ENCODE measurements at regions not wholly inside any gene's neighbourhood (a gene's known extent, or its start where the extent isn't known, plus 50 kb on each side); places are given as distances from the start of the nearest gene placed in this dataset.

DNA sequence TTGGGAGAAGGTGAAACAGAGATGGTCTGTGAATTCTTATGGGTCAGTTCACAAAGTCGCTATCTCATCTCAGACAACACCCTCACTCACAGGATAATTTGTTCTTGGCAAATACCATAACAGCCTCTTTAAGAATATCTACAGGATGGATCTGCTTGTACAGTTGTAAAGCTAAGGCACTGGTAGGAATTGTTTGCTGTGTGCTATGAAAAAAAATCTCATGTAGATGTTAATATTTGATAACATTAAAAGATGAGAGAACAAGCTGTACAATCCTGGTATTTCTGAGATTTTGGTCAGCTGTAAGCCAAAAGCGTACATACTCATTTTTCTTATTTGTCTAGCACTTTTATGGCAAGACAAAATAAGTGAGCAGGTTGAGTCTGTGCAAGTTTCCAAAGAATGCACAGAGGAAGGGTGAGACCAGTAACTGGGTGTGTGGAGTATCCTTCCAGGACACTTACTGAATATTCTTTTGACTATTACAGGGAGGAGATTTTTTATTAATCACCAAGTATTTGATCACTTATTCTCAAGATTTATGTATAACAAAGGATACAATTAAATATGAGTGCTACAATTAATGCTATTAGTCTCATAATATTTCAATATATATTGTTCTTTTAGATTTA lies 814.5 kb upstream of the MIR17HG start:
- Histone ChIP-seq H3K4me1 (ENCODE audit: insufficient read depth, insufficient read length) (no peaks in the 10 kb centered on the region), H3K4me3 (ENCODE audit: insufficient read length, low read depth) (no peak overlapping the region), H3K27me3 (ENCODE audit: insufficient read depth, insufficient read length) (no peaks in the 10 kb centered on the region), H3K36me3 (ENCODE audit: insufficient read depth, insufficient read length, low read length) (no peaks in the 10 kb centered on the region), H3K9me3 (ENCODE audit: insufficient read depth, low read length) (no peaks in the 10 kb centered on the region), H3K9ac (ENCODE audit: insufficient read length, low read depth) (no peak overlapping the region)
- TF ChIP-seq YY1 (IDR thresholded peaks at IDR 0.05; ENCODE audit: insufficient read depth, insufficient read length), result no peak
- TF ChIP-seq ZNF274 (IDR thresholded peaks at IDR 0.05; ENCODE audit: low read depth, low read length), result no peak
- TF ChIP-seq SUZ12 (IDR thresholded peaks at IDR 0.05; ENCODE audit: extremely low read depth, insufficient read depth, insufficient read length), result no peak
- DNase-seq (ENCODE audit: low read depth, low spot score), result no peak

DNA sequence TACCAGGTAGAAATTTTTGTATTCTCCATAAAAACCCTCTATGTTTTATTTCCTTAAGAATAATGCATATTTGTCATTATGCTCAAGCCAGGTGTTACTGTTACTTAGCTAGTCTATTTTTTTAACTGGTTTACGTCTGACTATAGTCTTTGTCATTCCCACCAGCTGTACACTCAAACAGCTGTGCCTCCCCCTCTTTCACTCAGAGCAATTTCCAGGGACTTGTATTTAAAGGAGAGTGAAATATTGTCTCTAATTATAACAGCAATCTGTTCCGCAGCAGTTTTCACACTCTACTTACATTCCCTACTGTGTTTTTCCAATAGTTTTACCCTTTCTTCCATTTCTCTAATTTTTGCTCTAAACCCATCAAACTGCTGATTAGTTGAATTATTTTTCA lies 813.6 kb upstream of the MIR17HG start:
- Histone ChIP-seq H3K36me3 (ENCODE audit: insufficient read depth, insufficient read length, low read length) (no peaks in the 10 kb centered on the region), H3K27me3 (ENCODE audit: insufficient read depth, insufficient read length) (no peaks in the 10 kb centered on the region), H3K9ac (ENCODE audit: insufficient read length, low read depth) (no peak overlapping the region), H3K9me3 (ENCODE audit: insufficient read depth, low read length) (no peaks in the 10 kb centered on the region), H3K4me3 (ENCODE audit: insufficient read length, low read depth) (no peak overlapping the region), H3K4me1 (ENCODE audit: insufficient read depth, insufficient read length) (no peaks in the 10 kb centered on the region)
- TF ChIP-seq YY1 (IDR thresholded peaks at IDR 0.05; ENCODE audit: insufficient read depth, insufficient read length), result no peak
- no peak for TF ChIP-seq ZNF274 (IDR thresholded peaks at IDR 0.05; ENCODE audit: low read depth, low read length)
- TF ChIP-seq SUZ12 (IDR thresholded peaks at IDR 0.05; ENCODE audit: extremely low read depth, insufficient read depth, insufficient read length), result no peak
- no peak for DNase-seq (ENCODE audit: low read depth, low spot score)

DNA sequence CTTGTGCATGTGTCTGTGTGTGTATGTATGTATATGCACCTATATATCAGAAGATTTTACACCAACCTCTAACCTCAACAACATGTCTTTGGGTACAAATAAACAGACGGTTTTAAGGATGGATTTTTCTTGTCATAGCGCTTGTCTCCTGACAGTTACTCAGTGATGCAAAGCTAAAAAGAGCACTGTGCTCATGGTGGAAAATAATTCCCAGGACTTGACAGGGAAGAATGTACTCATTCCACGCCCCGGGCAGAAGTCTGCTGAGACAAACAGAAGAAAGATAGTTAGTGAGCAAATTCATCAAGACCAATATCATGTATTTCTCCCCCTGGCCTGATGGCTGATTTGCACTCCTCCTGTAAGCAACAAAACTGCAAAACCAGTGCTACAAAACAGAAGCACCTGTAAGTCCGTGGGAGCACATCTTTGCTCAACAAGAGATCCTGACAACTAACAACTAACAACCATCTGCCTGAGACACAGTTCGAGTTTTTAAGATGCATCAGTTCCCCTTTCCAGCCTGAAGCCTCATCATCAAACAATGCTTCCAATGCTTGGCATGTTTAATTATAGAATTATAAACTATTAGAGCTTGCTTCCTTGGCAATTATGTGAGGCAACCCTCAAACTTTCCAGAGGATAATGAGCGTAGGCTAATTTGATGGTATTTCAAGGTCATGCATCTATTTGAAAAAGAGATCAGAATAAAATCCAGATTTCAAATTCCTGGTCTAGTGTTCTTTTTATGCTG lies 812.7 kb upstream of the MIR17HG start:
- no peaks in the 10 kb centered on the region for H3K27me3 ChIP-seq (ENCODE audit: insufficient read depth, insufficient read length)
- no peak for TF ChIP-seq SUZ12 (IDR thresholded peaks at IDR 0.05; ENCODE audit: extremely low read depth, insufficient read depth, insufficient read length)
- TF ChIP-seq YY1 (IDR thresholded peaks at IDR 0.05; ENCODE audit: insufficient read depth, insufficient read length), result no peak
- TF ChIP-seq ZNF274 (IDR thresholded peaks at IDR 0.05; ENCODE audit: low read depth, low read length), result no peak
- no peak overlapping the region for H3K9ac ChIP-seq (ENCODE audit: insufficient read length, low read depth)
- H3K4me1 ChIP-seq (ENCODE audit: insufficient read depth, insufficient read length), result no peaks in the 10 kb centered on the region
- H3K36me3 ChIP-seq (ENCODE audit: insufficient read depth, insufficient read length, low read length), result no peaks in the 10 kb centered on the region
- H3K4me3 ChIP-seq (ENCODE audit: insufficient read length, low read depth), result no peak overlapping the region
- no peaks in the 10 kb centered on the region for H3K9me3 ChIP-seq (ENCODE audit: insufficient read depth, low read length)
- no peak for DNase-seq (ENCODE audit: low read depth, low spot score)

DNA sequence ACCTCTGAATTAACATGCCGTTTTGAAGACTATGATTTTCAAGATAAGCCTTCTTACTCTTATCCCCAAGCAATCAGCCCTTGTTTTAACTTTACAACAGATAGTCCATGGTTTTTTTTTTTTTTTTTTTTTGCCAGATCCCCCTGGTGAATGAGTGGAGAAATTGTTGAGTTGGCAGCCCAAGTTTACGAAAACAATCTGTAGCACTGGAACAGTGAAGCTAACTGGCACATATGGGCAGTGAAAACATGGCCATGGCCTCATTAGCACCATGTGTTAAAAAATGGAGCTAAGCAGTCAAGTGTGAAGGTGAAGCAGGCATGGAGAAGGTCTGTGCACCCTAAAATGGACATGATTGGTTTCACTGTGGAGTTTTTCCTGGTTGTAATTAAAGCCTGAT lies 812.1 kb upstream of the MIR17HG start:
- no peak for TF ChIP-seq SUZ12 (IDR thresholded peaks at IDR 0.05; ENCODE audit: extremely low read depth, insufficient read depth, insufficient read length)
- TF ChIP-seq ZNF274 (IDR thresholded peaks at IDR 0.05; ENCODE audit: low read depth, low read length), result no peak
- TF ChIP-seq YY1 (IDR thresholded peaks at IDR 0.05; ENCODE audit: insufficient read depth, insufficient read length), result no peak
- DNase-seq (ENCODE audit: low read depth, low spot score), result no peak
- Histone ChIP-seq H3K36me3 (ENCODE audit: insufficient read depth, insufficient read length, low read length) (no peaks in the 10 kb centered on the region), H3K4me3 (ENCODE audit: insufficient read length, low read depth) (no peak overlapping the region), H3K27me3 (ENCODE audit: insufficient read depth, insufficient read length) (no peaks in the 10 kb centered on the region), H3K9ac (ENCODE audit: insufficient read length, low read depth) (no peak overlapping the region), H3K9me3 (ENCODE audit: insufficient read depth, low read length) (no peaks in the 10 kb centered on the region), H3K4me1 (ENCODE audit: insufficient read depth, insufficient read length) (no peaks in the 10 kb centered on the region)

GRCh38 chr13:90538063-90538462 lies 809.4 kb upstream of the MIR17HG start:
- Histone ChIP-seq H3K4me3 (ENCODE audit: insufficient read length, low read depth) (no peak overlapping the region), H3K27me3 (ENCODE audit: insufficient read depth, insufficient read length) (no peaks in the 10 kb centered on the region), H3K9me3 (ENCODE audit: insufficient read depth, low read length) (no peaks in the 10 kb centered on the region), H3K4me1 (ENCODE audit: insufficient read depth, insufficient read length) (no peaks in the 10 kb centered on the region), H3K36me3 (ENCODE audit: insufficient read depth, insufficient read length, low read length) (no peaks in the 10 kb centered on the region), H3K9ac (ENCODE audit: insufficient read length, low read depth) (no peak overlapping the region)
- no peak for DNase-seq (ENCODE audit: low read depth, low spot score)
- TF ChIP-seq ZNF274 (IDR thresholded peaks at IDR 0.05; ENCODE audit: low read depth, low read length) (no peak), YY1 (IDR thresholded peaks at IDR 0.05; ENCODE audit: insufficient read depth, insufficient read length) (no peak), SUZ12 (IDR thresholded peaks at IDR 0.05; ENCODE audit: extremely low read depth, insufficient read depth, insufficient read length) (no peak)

- H3K9me3 ChIP-seq (ENCODE audit: insufficient read depth, low read length), result no peaks in the 10 kb centered on the region; the same call in 1 of the 2 replicates
- H3K36me3 ChIP-seq (ENCODE audit: insufficient read depth, insufficient read length, low read length), result no peaks in the 10 kb centered on the region
- no peaks in the 10 kb centered on the region for H3K4me1 ChIP-seq (ENCODE audit: insufficient read depth, insufficient read length)
- TF ChIP-seq SUZ12 (IDR thresholded peaks at IDR 0.05; ENCODE audit: extremely low read depth, insufficient read depth, insufficient read length), result no peak
- no peak for TF ChIP-seq ZNF274 (IDR thresholded peaks at IDR 0.05; ENCODE audit: low read depth, low read length)
- TF ChIP-seq YY1 (IDR thresholded peaks at IDR 0.05; ENCODE audit: insufficient read depth, insufficient read length), result no peak
- DNase-seq (ENCODE audit: low read depth, low spot score), result no peak
- no peaks in the 10 kb centered on the region for H3K27me3 ChIP-seq (ENCODE audit: insufficient read depth, insufficient read length)
- H3K9ac ChIP-seq (ENCODE audit: insufficient read length, low read depth), result no peak overlapping the region
- no peak overlapping the region for H3K4me3 ChIP-seq (ENCODE audit: insufficient read length, low read depth)
These were observed 806.1 kb upstream of the MIR17HG start for GRCh38 chr13:90541346-90541745.

- TF ChIP-seq YY1 (IDR thresholded peaks at IDR 0.05; ENCODE audit: insufficient read depth, insufficient read length), result no peak
- TF ChIP-seq SUZ12 (IDR thresholded peaks at IDR 0.05; ENCODE audit: extremely low read depth, insufficient read depth, insufficient read length), result no peak
- no peak for TF ChIP-seq ZNF274 (IDR thresholded peaks at IDR 0.05; ENCODE audit: low read depth, low read length)
- Histone ChIP-seq H3K36me3 (ENCODE audit: insufficient read depth, insufficient read length, low read length) (no peaks in the 10 kb centered on the region), H3K27me3 (ENCODE audit: insufficient read depth, insufficient read length) (no peaks in the 10 kb centered on the region), H3K4me1 (ENCODE audit: insufficient read depth, insufficient read length) (no peaks in the 10 kb centered on the region), H3K4me3 (ENCODE audit: insufficient read length, low read depth) (no peak overlapping the region), H3K9ac (ENCODE audit: insufficient read length, low read depth) (no peak overlapping the region), H3K9me3 (ENCODE audit: insufficient read depth, low read length) (peaks cover 12% of the 10 kb centered on the region; the same call in 1 of the 2 replicates)
- DNase-seq (ENCODE audit: low read depth, low spot score), result no peak
These were observed 804.5 kb upstream of the MIR17HG start for GRCh38 chr13:90542959-90543505.
